ENCODE measurements at regions not wholly inside any gene's neighbourhood (a gene's known extent, or its start where the extent isn't known, plus 50 kb on each side); places are given as distances from the start of the nearest gene placed in this dataset.

DNA sequence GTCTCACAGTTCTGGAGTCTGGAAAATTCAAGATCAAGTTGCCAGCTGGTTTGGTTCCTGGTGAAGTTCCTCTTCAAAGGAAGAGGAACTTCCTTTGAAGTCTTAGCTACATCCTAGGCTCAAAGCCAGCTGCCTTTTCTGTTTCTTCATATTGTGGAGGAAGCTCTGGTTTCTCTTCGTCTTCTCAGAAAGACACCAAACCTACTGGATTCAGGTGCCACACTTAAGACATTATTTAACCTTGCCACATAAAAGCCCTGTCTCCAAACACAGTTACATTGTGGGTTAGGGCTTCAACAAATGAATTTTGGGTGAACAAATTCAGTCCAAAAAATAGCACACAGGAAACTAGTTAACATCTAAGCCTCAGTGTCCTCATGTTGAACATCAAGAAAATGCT, 1019.8 kb downstream of the GALC start:
- H3F3A ChIP-seq (ENCODE audit: control insufficient read depth, insufficient read depth): no peaks in the 10 kb centered on the region
- no peaks in the 10 kb centered on the region for H3K36me3 ChIP-seq (ENCODE audit: control insufficient read depth, low read length)
- H3K9me3 ChIP-seq (ENCODE audit: control insufficient read depth, insufficient read depth, low read length): no peaks in the 10 kb centered on the region
- H3K79me2 ChIP-seq (ENCODE audit: control insufficient read depth, low read length): no peaks in the 10 kb centered on the region
- no peak overlapping the region for H3K4me3 ChIP-seq (ENCODE audit: low read length)
- H3K27ac ChIP-seq (ENCODE audit: low read depth, low read length): no peak overlapping the region
- no peaks in the 10 kb centered on the region for H3K27me3 ChIP-seq (ENCODE audit: control insufficient read depth, low read length)
- no peaks in the 10 kb centered on the region for H3K4me1 ChIP-seq (ENCODE audit: control insufficient read depth, low read length)
- no peak overlapping the region for H3K4me2 ChIP-seq (ENCODE audit: low read length)
- no peaks in the 10 kb centered on the region for H3K9me2 ChIP-seq (replicated peaks; ENCODE audit: control insufficient read depth, low read length)
- TF ChIP-seq, protein P1, sequence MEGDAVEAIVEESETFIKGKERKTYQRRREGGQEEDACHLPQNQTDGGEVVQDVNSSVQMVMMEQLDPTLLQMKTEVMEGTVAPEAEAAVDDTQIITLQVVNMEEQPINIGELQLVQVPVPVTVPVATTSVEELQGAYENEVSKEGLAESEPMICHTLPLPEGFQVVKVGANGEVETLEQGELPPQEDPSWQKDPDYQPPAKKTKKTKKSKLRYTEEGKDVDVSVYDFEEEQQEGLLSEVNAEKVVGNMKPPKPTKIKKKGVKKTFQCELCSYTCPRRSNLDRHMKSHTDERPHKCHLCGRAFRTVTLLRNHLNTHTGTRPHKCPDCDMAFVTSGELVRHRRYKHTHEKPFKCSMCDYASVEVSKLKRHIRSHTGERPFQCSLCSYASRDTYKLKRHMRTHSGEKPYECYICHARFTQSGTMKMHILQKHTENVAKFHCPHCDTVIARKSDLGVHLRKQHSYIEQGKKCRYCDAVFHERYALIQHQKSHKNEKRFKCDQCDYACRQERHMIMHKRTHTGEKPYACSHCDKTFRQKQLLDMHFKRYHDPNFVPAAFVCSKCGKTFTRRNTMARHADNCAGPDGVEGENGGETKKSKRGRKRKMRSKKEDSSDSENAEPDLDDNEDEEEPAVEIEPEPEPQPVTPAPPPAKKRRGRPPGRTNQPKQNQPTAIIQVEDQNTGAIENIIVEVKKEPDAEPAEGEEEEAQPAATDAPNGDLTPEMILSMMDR (IDR thresholded peaks at IDR 0.05; ENCODE audit: low read depth, low read length, poor library complexity, severe bottlenecking): no peak
- TF ChIP-seq EZH2phosphoT487 (IDR thresholded peaks at IDR 0.05; ENCODE audit: borderline replicate concordance, low read length): no peak
- H4K20me1 ChIP-seq (ENCODE audit: control insufficient read depth, insufficient read depth, low read depth, low read length): no peaks in the 10 kb centered on the region

DNA sequence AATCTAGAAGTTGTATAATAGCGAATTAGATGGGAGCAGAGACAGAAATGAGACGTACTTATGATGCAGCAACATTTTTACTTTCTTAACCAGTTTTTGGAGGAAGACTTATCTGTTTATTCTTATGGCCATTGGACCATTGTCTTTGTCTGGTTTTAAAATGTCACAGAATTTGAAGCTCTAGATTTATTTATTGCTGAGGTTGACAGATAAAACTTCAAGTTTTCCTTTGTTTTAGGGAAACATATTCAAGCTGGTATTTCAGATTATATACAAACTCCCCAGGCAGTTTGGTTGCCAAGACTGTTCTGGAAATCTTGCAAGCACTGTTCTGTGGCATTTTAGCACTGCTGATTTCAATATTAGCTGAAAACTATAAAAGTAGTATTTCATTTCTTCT, 1021.7 kb downstream of the GALC start:
- no peaks in the 10 kb centered on the region for H3K36me3 ChIP-seq (ENCODE audit: control insufficient read depth, low read length)
- H3K4me1 ChIP-seq (ENCODE audit: control insufficient read depth, low read length): no peaks in the 10 kb centered on the region
- no peaks in the 10 kb centered on the region for H4K20me1 ChIP-seq (ENCODE audit: control insufficient read depth, insufficient read depth, low read depth, low read length)
- no peaks in the 10 kb centered on the region for H3F3A ChIP-seq (ENCODE audit: control insufficient read depth, insufficient read depth)
- H3K27me3 ChIP-seq (ENCODE audit: control insufficient read depth, low read length): no peaks in the 10 kb centered on the region
- no peak overlapping the region for H3K4me3 ChIP-seq (ENCODE audit: low read length)
- no peak overlapping the region for H3K27ac ChIP-seq (ENCODE audit: low read depth, low read length)
- no peaks in the 10 kb centered on the region for H3K79me2 ChIP-seq (ENCODE audit: control insufficient read depth, low read length)
- H3K9me3 ChIP-seq (ENCODE audit: control insufficient read depth, insufficient read depth, low read length): no peaks in the 10 kb centered on the region
- no peak overlapping the region for H3K4me2 ChIP-seq (ENCODE audit: low read length)
- H3K9me2 ChIP-seq (replicated peaks; ENCODE audit: control insufficient read depth, low read length): no peaks in the 10 kb centered on the region
- no peak for TF ChIP-seq EZH2phosphoT487 (IDR thresholded peaks at IDR 0.05; ENCODE audit: borderline replicate concordance, low read length)
- TF ChIP-seq, protein P1 (IDR thresholded peaks at IDR 0.05; ENCODE audit: low read depth, low read length, poor library complexity, severe bottlenecking): no peak

DNA sequence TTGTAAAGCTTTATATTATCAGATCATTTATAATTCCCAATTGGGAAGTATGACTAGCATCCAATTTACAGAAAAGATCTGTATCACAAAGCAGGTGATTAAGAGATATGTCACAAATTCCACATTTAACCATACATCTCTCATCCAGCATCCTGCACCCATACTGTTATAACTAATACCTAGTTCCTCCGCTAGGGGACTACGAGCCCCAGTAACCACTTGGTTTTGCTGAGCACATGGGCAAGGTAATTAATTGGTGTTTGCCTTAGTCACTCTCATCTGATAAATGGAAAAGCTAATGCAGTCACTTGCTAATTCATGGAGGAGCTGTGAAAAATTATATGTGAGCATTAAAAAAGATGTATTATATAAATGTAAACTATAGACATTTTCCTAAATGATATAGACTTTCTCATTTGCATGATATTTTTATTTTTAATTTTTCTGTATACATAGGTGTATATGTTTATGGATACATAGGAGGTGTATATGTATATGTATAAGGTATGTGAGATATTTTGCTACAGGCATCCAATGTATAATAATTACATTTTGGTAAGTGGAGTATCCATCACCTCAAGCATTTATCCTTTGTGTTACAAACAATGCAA, 1031.8 kb downstream of the GALC start:
- H3K9me3 ChIP-seq (ENCODE audit: control insufficient read depth, insufficient read depth, low read length): no peaks in the 10 kb centered on the region
- H3K27ac ChIP-seq (ENCODE audit: low read depth, low read length): no peak overlapping the region
- no peaks in the 10 kb centered on the region for H3K79me2 ChIP-seq (ENCODE audit: control insufficient read depth, low read length)
- H3K9me2 ChIP-seq (replicated peaks; ENCODE audit: control insufficient read depth, low read length): no peaks in the 10 kb centered on the region
- H3K36me3 ChIP-seq (ENCODE audit: control insufficient read depth, low read length): no peaks in the 10 kb centered on the region
- H3K4me3 ChIP-seq (ENCODE audit: low read length): no peak overlapping the region
- TF ChIP-seq, protein P1 (IDR thresholded peaks at IDR 0.05; ENCODE audit: low read depth, low read length, poor library complexity, severe bottlenecking): no peak
- TF ChIP-seq EZH2phosphoT487 (IDR thresholded peaks at IDR 0.05; ENCODE audit: borderline replicate concordance, low read length): no peak
- H3K4me1 ChIP-seq (ENCODE audit: control insufficient read depth, low read length): no peaks in the 10 kb centered on the region
- no peaks in the 10 kb centered on the region for H4K20me1 ChIP-seq (ENCODE audit: control insufficient read depth, insufficient read depth, low read depth, low read length)
- H3K27me3 ChIP-seq (ENCODE audit: control insufficient read depth, low read length): no peaks in the 10 kb centered on the region
- no peak overlapping the region for H3K4me2 ChIP-seq (ENCODE audit: low read length)
- H3F3A ChIP-seq (ENCODE audit: control insufficient read depth, insufficient read depth): no peaks in the 10 kb centered on the region
